HUES48 (cell line): ENCODE measurements at regions not wholly inside any gene's neighbourhood (a gene's known extent, or its start where the extent isn't known, plus 50 kb on each side); places are given as distances from the start of the nearest gene placed in this dataset.

ENCODE experiments used
- H3K27ac ChIP-seq: one replicate; pipeline ENCODE4 v1.7.0; 2013; ENCODE audit warnings: low read depth, low read length, inconsistent platforms
- H3K27me3 ChIP-seq: 2 replicates; pipeline ENCODE4 v1.6.1; 2013; ENCODE audit warnings: mild to moderate bottlenecking, low read length; ENCODE audit not compliant: control insufficient read depth, insufficient read depth
- H3K36me3 ChIP-seq: 2 replicates; pipeline ENCODE4 v1.6.1; 2013; ENCODE audit warnings: low read length; ENCODE audit not compliant: control insufficient read depth, insufficient read depth
- H3K4me1 ChIP-seq: 2 replicates; pipeline ENCODE4 v1.6.1; 2013; ENCODE audit warnings: mild to moderate bottlenecking, low read length; ENCODE audit not compliant: control insufficient read depth, insufficient read depth
- H3K4me3 ChIP-seq: 2 replicates; pipeline ENCODE4 v1.5.1; 2013; ENCODE audit warnings: mild to moderate bottlenecking, low read depth, low read length
- H3K9ac ChIP-seq: 2 replicates; pipeline ENCODE4 v1.6.1; 2013; ENCODE audit warnings: mild to moderate bottlenecking, low read depth, low read length, moderate library complexity
- H3K9me3 ChIP-seq: 2 replicates; pipeline ENCODE4 v1.6.1; 2013; ENCODE audit warnings: low read length; ENCODE audit not compliant: control insufficient read depth, insufficient read depth

GRCh38 chr21:28256420-28256831 is 736.3 kb downstream of the LTN1 start:
- H3K9me3 ChIP-seq = no peaks in the 10 kb centered on the region

DNA sequence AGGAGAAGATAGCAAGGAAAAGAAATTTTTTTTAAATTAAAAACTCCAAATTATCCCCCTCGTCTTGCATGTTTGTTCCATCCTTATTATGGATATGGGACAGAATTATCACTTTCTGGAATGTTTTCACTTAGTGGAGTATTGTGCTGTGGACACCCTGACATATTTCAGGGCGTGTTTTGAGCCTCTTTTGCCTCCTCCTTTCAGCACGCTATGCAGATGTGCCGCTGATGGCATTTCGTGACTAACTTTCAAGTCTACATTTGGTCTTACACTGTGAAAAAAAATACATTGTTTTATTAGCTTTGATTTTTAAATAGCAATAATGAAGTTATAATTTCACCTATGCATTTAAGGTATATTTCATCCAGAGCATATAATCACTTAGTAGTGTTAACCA is 738.7 kb downstream of the LTN1 start:
- Histone ChIP-seq H3K9me3 (no peaks in the 10 kb centered on the region), H3K9ac (no peak overlapping the region), H3K4me3 (no peak overlapping the region), H3K4me1 (peaks cover 22% of the 10 kb centered on the region), H3K27ac (no peak overlapping the region), H3K36me3 (no peaks in the 10 kb centered on the region), H3K27me3 (no peaks in the 10 kb centered on the region)

More at GRCh38 chr21:28256420-28256831, 736.3 kb downstream of the LTN1 start:
- Histone ChIP-seq H3K4me1 (peaks cover 6% of the 10 kb centered on the region; the same call in 1 of the 2 replicates), H3K4me3 (no peak overlapping the region), H3K27ac (no peak overlapping the region), H3K27me3 (no peaks in the 10 kb centered on the region), H3K36me3 (no peaks in the 10 kb centered on the region), H3K9ac (no peak overlapping the region)

GRCh38 chr21:28253338-28253737 is 739.3 kb downstream of the LTN1 start:
- Histone ChIP-seq H3K27ac (no peak overlapping the region), H3K4me3 (no peak overlapping the region), H3K36me3 (no peaks in the 10 kb centered on the region), H3K9me3 (no peaks in the 10 kb centered on the region), H3K9ac (no peak overlapping the region), H3K4me1 (peaks cover 22% of the 10 kb centered on the region), H3K27me3 (no peaks in the 10 kb centered on the region)

DNA sequence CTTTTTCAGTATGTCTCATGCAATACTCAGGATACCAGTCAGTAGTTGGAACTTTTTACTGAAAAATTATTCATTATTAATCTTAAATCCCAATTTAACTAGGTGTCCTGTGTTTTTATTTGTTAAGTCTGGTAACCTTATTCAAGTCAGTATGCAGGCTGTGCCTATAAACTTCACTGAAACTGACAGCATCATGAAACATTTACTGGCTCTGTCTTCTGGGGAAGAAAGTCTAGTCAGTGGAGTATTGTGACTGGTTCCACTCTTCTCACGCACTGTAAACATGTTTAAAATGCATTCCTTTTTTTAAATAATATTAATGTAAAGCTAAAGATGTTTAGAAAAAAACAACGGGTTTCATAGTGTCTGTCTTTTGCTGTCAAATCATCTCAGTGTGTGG is 739.7 kb downstream of the LTN1 start:
- H3K27me3 ChIP-seq = no peaks in the 10 kb centered on the region
- no peaks in the 10 kb centered on the region for H3K9me3 ChIP-seq
- H3K36me3 ChIP-seq = no peaks in the 10 kb centered on the region
- H3K4me3 ChIP-seq = no peak overlapping the region
- H3K9ac ChIP-seq = no peak overlapping the region
- no peak overlapping the region for H3K27ac ChIP-seq
- peaks cover 22% of the 10 kb centered on the region for H3K4me1 ChIP-seq

DNA sequence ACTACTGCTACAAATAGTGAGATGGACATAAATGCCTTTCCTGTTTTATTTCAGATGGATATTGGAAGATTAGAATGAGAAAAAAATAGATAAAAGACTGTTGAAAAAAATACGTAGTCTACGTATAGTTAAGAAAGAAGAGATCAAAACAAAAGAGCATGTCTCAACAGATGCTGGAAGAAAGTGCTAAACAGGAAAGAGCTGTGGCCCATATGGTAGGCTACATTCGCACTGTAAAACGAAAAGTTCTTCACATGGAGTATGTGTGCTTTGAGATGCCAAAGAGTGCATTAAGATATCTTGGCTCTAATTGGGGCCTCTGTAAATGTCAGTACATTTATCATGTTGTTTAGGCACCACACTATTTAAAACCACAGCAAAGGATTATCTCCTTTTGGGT is 741.7 kb downstream of the LTN1 start:
- Histone ChIP-seq H3K36me3 (no peaks in the 10 kb centered on the region), H3K4me1 (peaks cover 16% of the 10 kb centered on the region), H3K4me3 (no peak overlapping the region), H3K9me3 (no peaks in the 10 kb centered on the region), H3K27me3 (no peaks in the 10 kb centered on the region), H3K9ac (no peak overlapping the region), H3K27ac (no peak overlapping the region)

DNA sequence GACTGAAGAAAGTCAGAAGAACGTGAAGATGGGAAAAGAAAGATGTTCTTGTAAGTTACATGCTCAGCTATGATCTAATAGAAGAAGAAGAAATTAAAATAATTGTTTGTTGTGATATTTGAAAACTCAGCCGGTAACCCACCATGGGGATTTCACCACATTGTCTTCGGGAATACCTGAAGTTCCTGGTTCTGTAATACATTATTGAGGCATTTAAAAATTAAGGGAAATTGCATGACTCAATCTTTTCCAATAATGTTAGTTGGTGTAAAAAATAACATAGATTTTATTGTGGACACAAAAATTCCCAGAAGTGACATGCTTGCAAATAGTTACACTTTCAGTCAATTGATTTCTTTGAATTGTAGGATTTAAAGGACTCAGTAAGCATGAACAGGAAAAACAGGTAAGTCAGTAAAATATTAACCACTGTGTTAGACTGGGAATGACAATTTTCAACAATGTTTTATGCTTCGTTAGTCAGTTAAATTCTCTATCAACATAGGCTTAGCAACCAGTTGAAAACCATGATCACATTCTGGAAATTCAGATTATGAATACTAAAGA is 745.1 kb downstream of the LTN1 start:
- Histone ChIP-seq H3K27me3 (no peaks in the 10 kb centered on the region), H3K27ac (no peak overlapping the region), H3K36me3 (no peaks in the 10 kb centered on the region), H3K9ac (no peak overlapping the region), H3K4me3 (no peak overlapping the region), H3K4me1 (peaks cover 16% of the 10 kb centered on the region), H3K9me3 (no peaks in the 10 kb centered on the region)

DNA sequence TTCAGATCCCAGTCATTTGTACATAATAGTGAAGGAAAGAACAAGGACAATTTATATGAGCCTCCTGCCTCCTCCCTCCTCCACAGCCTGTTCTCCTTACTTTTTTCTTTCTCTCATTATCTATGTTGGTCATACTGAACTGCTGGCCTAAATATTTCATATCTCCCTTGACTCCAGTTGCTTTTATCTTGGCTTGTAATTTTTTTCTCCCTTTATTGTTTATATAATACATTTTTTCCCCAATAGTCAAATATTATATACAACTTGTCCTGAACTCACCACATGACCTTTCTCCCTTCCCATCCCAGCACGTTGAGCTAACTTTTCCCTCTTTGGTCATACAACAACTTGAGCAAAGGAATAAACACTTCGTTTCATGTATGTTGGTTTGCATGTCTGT is 752.1 kb downstream of the LTN1 start:
- Histone ChIP-seq H3K9ac (no peak overlapping the region), H3K36me3 (no peaks in the 10 kb centered on the region), H3K4me3 (no peak overlapping the region), H3K9me3 (no peaks in the 10 kb centered on the region), H3K4me1 (no peaks in the 10 kb centered on the region), H3K27me3 (no peaks in the 10 kb centered on the region), H3K27ac (no peak overlapping the region)

DNA sequence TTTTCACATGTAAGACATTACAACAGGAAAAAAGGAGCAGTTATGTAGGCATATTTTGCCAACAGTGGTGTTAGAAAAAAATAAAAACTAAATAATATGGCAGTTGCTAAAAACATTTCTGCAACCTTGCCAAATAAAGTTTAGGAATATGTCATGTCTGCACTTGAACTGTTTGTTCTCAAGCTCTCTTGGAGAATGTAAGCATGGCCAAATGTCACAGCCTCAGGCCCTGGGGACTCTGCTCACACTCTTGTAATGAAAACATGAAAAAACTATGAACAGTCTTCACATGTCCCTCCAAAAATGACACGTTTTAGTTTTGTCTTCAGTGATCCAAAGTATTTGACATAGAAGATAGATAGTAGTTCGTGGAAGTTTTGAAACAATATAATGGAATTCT is 753.3 kb downstream of the LTN1 start:
- H3K4me3 ChIP-seq = no peak overlapping the region
- H3K27ac ChIP-seq = no peak overlapping the region
- H3K9me3 ChIP-seq = no peaks in the 10 kb centered on the region
- no peak overlapping the region for H3K9ac ChIP-seq
- H3K27me3 ChIP-seq = no peaks in the 10 kb centered on the region
- H3K4me1 ChIP-seq = no peaks in the 10 kb centered on the region
- no peaks in the 10 kb centered on the region for H3K36me3 ChIP-seq

GRCh38 chr21:28237661-28238060 is 755.0 kb downstream of the LTN1 start:
- Histone ChIP-seq H3K4me3 (no peak overlapping the region), H3K9me3 (no peaks in the 10 kb centered on the region), H3K27me3 (no peaks in the 10 kb centered on the region), H3K4me1 (no peaks in the 10 kb centered on the region), H3K9ac (no peak overlapping the region), H3K27ac (no peak overlapping the region), H3K36me3 (no peaks in the 10 kb centered on the region)

- no peaks in the 10 kb centered on the region for H3K27me3 ChIP-seq
- no peaks in the 10 kb centered on the region for H3K36me3 ChIP-seq
- no peaks in the 10 kb centered on the region for H3K4me1 ChIP-seq
- no peak overlapping the region for H3K4me3 ChIP-seq
- H3K27ac ChIP-seq = no peak overlapping the region
- no peaks in the 10 kb centered on the region for H3K9me3 ChIP-seq
- no peak overlapping the region for H3K9ac ChIP-seq
Observed at GRCh38 chr21:28235169-28235895, 757.3 kb downstream of the LTN1 start.

DNA sequence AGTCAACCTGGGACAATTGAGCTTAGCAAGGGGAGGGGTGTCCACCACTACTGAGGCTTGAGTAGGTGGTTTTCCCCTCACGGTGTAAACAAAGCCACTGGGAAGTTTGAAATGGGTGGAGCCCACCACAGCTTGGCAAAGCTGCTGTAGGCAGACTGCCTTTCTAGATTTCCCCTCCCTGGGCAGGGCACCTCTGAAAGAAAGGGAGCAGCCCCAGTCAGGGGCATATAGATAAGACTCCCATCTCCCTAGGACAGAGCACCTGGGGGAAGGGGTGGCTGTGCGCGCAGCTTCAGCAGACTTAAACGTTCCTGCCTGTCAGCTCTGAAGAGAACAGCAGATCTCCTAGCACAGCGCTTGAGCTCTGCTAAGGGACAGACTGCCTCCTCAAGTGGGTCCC is 758.4 kb downstream of the LTN1 start:
- Histone ChIP-seq H3K27ac (no peak overlapping the region), H3K4me1 (no peaks in the 10 kb centered on the region), H3K9me3 (no peaks in the 10 kb centered on the region), H3K9ac (no peak overlapping the region), H3K4me3 (no peak overlapping the region), H3K36me3 (no peaks in the 10 kb centered on the region), H3K27me3 (no peaks in the 10 kb centered on the region)
